PC-3 (cell line): ENCODE measurements at regions not wholly inside any gene's neighbourhood (a gene's known extent, or its start where the extent isn't known, plus 50 kb on each side); places are given as distances from the start of the nearest gene placed in this dataset.

ENCODE experiments used
- EZH2 ChIP-seq: fragments of 300-600 bp; sonication (generic); IDR thresholded peaks from one replicate; pipeline ENCODE4 v1.6.1; 2017; ENCODE audit warnings: antibody characterized with exemption, mild to moderate bottlenecking, low read length; ENCODE audit not compliant: unreplicated experiment
- TF ChIP-seq, protein P1 (sequence below): fragments of 300-600 bp; sonication (generic); conservative IDR thresholded peaks from 2 replicates; pipeline ENCODE4 v1.5.1; 2017; ENCODE audit warnings: antibody characterized with exemption, low read depth, mild to moderate bottlenecking, low read length

GRCh38 chrX:122046815-122047214 is 999.4 kb downstream of the GLUD2 start:
- TF ChIP-seq, protein P1, sequence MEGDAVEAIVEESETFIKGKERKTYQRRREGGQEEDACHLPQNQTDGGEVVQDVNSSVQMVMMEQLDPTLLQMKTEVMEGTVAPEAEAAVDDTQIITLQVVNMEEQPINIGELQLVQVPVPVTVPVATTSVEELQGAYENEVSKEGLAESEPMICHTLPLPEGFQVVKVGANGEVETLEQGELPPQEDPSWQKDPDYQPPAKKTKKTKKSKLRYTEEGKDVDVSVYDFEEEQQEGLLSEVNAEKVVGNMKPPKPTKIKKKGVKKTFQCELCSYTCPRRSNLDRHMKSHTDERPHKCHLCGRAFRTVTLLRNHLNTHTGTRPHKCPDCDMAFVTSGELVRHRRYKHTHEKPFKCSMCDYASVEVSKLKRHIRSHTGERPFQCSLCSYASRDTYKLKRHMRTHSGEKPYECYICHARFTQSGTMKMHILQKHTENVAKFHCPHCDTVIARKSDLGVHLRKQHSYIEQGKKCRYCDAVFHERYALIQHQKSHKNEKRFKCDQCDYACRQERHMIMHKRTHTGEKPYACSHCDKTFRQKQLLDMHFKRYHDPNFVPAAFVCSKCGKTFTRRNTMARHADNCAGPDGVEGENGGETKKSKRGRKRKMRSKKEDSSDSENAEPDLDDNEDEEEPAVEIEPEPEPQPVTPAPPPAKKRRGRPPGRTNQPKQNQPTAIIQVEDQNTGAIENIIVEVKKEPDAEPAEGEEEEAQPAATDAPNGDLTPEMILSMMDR, result no peak
- TF ChIP-seq EZH2, result no peak
